ENCODE measurements at regions not wholly inside any gene's neighbourhood (a gene's known extent, or its start where the extent isn't known, plus 50 kb on each side); places are given as distances from the start of the nearest gene placed in this dataset.
A peak's percentile ranks its signal among the peaks of the same experiment; 100 is the strongest.

DNA sequence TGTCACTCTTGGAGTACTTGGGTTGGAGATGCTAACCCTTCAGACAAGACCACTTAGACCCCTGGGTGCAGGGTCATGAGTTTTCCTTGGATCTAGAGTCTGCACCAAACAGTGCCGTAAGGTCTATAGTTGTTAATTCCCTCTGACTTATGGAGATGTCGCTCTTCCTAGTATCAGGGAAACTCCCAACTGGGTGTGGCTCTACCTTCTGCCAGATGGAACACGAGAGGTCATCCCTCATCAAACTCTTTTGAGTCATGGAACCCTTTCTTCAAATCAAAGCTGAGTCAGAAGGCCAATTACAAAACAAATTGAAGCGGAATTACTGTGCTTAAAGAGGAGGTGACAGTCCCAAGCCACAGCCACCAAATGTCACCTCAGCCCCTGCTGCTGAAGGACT, 514.9 kb upstream of the PROK2 start:
- DNase-seq (ENCODE audit: low spot score): peak; percentile 2

DNA sequence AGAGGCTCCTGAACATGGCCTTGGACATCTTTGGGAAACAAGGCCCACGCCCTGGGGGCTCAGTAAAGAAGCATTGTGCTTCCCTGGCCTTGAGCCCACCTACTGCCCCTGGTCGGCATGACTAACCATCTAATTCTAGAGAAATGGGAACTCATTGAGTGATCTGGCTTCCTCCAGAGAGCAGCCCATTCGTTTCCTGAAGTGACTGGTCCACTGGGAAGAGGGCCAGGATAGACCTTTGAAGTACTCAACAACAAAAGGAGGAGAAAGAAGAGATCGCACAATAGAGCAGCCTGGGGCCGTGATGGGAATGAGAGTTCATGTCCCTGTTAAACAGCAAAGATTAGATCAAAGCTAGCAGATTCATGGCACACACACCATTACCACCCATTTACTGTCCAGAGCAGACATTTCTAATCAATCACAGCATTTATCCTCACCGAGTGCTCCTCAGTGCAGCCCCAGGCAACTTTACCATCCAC, 514.4 kb upstream of the PROK2 start:
- DNase-seq (ENCODE audit: low spot score): peak; percentile 8

DNA sequence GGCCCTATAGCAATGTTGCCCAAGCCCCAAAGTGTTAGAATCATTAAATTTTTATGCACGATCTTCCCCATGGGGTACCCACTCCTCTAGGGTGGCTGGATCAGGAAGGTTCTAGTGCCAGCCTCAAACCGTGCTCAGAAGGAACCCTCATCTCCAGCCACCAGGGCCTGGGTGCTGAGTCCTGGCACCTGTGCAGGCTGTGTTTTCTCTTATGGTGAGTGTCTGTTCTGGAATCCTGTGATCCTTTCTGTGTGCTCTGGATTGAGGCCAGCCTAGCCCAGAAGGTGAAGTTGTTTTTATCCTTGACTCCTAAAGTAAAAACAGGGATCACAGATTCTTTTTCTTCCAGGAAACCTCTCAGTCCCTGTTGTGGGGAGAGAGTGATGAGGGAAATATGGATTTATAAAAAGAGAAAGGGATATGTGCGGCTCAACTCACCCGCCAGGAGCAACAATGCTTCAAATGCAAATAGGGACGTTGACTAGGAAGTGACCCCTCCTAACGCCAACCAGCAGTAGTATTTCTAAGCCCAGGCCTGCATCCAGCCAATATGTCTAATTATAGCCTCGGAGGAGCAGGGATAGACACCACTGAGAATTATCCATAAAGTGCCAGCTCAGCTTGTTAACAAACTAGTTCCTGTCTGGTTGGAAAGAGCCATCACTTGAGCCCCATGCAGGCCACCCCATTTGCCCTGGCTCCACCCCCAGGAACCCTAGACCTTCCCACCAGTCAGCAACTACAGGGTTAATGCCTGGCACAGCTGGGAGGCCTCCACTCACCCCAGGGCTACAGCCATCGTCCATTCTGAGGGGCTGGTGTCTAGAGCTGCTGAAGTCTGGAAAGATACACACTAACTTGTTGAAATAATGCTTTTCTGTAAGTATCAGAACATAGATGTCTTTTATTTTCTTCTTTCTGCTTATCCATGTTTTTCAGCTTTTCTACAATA, 513.5 kb upstream of the PROK2 start:
- DNase-seq (ENCODE audit: low spot score): no peak

DNA sequence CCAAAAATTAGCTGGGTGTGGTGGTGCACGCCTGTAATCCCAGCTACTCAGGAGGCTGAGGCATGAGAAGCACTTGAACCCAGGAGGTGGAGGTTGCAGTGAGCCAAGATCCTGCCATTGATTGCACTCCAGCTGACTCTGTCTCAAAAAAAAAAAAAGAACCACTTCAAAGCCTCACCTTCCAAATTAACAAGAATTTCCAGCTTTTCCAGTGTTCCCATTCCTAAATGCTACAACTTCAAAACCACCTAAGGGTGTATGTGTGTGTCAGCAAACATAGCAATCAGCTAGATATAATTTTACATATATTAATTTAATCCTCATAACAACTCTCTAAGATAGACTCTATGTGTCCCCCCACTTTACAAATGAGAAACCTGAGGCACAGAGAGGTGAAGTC, 512.5 kb upstream of the PROK2 start:
- DNase-seq (ENCODE audit: low spot score): no peak

DNA sequence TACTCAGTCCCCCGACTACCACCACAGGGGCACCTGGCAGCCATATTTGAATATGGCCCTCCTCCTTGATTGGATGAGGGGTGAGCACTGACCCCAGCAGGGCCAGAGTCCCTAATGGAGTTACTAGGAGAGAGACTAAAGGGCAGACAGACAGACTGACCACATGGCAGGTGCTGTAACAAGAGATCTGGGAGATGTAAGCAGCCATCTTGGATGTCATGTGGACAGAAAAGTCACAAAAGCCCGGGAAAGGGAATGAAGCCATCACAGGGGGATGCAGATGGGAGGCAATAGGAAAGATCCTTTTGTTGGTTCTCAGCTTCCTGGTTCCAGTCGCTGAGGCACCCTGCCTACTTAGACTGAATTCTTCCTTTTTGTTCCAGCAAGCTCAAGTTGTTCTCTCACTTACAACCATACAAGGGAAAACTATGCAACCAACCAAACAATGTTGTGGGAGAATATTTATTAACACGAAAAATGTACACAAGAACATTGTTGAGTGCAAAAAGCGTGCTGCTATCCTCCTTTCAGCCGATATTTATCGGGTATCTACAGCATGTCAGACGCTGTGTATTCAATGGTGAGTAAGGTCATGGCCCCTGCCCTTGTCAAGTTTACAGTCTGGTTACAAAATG, 511.6 kb upstream of the PROK2 start:
- DNase-seq (ENCODE audit: low spot score): no peak

DNA sequence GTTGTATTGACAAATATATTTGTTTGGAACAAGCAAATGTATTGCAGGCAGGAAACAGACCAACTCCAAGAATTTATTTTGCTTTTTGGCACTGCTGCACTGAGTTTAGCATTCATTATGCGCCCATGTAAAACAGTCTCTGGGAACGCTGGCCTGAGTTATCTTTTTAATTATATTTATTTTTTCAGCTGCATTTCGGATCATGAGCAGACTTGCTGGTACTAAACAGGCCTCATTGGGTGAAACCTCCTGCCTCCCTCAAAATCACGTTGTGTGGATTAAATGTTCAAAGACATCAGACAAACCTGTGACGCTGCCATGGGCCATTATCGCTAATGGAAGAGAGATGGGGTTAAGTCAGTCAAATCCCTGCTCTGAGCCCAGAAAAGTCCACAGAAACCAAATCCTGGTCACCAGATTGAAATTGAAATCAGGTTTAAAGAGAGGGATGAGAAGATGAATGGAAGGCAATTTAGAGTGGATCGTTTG, 511.1 kb upstream of the PROK2 start:
- DNase-seq (ENCODE audit: low spot score): no peak

DNA sequence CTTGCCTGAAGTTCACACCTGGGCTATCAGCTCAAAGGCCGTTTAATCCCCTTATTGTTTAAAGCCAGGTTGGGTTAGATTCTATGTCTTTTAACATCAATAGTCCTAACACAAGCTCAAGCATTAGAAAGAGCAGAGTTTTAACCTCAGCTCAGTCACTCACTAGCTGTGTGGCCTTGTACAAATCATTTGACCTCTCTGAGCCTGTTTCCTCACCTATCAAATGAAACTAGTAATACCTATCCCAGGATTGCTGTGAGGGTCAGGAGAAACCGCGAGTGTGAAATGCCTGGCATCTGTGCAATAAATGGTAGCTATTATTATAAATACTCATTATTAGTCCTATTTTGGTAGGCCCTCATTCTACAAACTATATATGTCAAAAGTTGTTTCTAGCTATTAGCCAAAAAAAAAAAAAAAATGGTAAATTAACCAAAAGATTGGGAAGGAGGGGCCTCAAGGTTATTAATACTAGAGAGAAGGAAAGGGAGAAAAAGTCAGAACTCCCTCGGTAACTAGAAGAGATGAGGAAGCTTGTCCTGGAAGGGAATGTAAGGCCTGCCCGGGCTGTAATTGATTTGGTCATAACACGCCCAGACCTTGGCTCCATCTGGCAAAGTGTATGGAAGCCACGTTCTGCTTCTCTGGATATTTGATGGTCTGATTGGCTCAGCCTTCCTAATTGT, 510.5 kb upstream of the PROK2 start:
- DNase-seq (ENCODE audit: low spot score): no peak

DNA sequence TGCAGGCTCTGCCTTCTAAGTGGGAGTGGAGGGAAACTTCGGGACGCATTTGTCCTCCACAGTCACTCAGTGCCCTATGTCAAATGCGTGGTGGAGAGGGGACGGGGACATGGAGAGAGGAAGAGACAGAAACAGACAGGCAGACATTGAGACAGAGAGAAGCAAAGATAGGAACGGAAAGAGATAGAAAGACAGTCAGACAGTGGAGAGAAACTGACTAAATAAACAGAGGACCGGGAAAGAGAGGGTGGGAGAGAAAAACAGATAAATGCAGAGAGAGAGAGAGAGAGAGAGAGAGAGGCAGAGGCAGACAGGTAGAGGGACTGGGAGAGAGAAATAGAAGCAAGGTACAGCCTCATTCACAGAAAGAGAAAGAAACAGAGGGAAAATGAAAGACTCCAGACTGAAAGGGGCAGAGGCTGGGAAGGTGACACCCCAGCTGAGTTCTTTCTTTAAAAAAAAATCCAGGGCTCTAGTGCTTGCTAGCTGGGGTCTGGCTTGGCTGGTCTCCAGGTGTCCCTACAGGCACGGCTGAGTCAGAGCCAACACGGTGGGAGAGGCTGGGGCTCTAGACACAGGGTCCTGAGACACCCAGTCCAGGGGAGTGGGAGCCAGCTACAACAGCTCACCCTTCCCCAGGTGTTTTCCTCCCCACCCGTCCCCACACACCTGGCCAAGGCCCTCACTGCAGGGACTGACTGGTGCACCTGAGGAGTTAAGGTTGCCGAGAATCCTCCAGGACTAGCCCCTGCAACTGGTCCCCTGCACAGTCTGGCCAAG, 506.1 kb upstream of the PROK2 start:
- DNase-seq (ENCODE audit: low spot score): no peak

DNA sequence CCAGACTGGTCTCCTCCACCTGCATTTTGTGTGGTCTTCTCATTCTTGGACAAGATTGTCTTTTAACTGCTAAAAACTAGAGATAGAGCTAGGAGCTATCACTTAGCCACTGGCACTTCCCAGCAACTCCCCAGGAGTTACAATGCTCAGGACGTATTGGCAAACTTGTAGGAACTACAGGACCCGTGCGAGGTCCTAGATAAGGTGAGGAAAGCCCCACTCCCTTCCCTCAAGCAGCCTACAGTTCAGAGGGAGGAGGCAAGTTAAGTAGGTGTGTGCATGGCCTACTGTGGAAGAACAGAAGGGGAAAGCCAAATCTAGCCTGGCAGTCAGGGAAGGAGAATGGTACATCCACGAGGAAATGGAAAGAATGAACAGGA, 504.7 kb upstream of the PROK2 start:
- no peak for DNase-seq (ENCODE audit: low spot score)

DNA sequence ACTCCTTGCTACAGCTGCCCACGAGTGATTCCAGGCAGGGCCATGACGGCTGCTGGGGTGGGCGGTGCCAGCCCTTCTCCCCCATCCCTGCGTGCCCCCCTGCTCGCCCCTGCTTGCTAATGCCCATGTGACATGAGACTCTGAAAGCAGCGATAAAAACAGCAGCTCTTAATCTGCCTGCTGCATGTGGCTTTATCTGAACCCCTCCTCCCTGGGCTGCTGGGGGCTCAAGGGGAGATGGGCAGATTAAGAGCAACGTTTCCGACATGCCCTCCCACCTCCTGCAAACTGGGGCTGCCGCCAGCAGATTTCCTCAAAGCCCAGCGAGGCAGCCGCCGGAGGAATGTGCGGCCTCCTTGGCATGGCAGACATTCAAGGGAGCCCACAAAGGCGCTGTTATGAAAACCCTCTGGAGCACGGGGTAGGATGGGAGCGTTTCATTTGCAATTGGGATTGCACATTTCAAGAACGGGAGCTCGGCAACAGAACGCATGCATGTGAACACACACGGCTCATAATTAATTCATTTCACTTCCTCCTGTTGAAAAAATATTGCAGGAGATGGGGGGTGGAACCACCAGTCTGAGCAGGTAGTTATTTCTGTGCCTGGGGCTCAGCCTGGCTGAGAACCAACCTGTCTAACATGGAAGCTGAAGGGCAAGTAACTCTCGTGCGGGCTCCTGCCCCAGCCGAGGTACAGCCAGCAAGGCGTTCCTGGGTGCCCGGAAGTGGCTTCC, 504.2 kb upstream of the PROK2 start:
- DNase-seq (ENCODE audit: low spot score): no peak

DNA sequence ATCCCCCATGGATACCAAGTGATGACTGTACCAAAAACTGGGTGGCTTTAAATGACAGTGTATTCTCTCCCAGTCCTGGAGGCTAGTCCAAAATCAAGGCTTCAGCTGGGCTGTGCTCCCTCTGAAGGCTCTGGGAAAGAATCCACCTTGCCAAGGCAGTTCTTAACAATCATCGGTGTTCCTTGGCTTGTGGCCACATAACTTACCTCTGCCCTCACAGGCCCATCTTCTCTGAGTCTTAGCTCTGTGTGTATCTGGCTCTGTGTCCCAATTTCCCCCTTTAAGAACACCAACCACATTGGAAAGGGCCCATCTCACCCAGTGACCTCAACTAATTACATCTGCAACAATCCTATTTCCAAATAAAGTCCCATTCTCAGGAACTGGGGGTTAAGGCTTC, 503.0 kb upstream of the PROK2 start:
- DNase-seq (ENCODE audit: low spot score): no peak

DNA sequence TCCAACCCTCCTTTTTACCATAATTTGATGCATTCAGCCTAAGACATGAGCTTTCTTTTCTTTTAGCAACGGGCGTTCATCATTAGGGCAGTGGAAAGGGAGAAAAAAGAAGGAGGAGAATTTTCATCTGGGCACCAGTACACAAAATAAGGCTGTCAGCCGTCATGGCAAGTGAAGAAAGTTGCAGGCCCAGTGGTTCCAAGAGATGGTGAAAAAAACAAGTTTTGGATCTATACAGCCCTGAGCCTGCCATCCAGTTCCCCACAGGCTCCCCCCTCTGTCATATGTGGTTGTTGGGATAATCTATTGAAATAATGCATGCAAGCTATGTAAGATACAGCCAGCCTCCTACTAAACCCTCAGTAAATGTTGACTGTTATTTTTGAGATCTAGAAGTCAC, 500.6 kb upstream of the PROK2 start:
- DNase-seq (ENCODE audit: low spot score): no peak

DNA sequence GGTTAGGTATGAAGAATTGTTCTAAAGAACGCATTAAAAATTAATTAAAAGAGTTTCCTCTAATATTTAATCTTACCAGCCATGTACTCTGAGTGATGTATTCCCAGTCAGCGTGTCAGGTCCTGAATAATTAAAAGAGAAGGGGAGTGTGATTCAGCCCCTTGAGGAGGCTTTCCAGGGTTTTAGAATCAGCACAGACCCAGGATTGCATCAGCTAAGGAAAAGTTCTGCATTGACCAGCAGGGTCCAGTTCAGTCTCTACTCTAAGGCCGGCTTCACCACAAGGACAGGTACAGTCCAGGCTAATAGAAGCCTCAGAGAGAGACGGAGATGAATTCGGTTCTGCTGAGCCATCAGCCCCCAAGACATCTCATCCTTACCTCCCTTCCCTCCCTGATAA, 499.5 kb upstream of the PROK2 start:
- DNase-seq (ENCODE audit: low spot score): no peak

DNA sequence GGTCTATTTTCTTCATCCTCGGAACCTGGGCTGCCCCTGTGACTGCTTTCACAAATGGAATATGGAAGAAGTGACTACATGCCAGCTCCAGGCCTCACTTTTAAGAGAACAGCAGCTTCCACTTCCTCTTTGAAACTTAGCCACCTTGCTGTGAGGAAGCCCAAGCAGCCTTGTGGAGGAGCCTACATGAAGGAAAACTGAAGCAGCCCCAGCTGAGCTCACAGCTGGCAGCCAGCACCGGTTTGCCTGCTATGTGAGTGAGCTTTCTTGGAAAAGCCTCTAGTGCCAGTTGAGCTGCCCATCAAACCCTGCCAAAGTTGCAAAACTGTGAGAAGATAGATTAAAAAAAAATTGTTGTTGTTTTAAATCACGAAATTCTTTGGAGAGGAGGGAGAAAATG, 498.0 kb upstream of the PROK2 start:
- no peak for DNase-seq (ENCODE audit: low spot score)

DNA sequence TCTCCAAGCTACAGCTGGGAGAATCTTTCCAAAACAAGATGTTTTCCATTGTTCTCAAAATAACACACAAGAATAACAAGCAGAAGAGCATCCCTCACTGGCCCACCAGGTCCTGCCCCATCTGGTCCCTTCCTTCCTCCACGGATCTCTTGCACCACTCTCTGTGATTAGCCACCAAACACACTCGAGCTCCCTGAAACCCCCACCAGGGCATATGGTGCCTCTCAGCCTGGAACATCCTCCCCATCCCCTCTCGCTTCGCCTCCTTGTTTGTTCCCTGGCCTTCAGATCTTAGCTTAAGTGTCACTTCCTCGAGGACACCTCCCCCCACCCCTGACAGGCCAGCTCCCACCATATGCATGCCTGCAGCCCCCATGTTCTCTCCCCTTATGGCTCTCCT, 496.6 kb upstream of the PROK2 start:
- DNase-seq (ENCODE audit: low spot score): no peak

DNA sequence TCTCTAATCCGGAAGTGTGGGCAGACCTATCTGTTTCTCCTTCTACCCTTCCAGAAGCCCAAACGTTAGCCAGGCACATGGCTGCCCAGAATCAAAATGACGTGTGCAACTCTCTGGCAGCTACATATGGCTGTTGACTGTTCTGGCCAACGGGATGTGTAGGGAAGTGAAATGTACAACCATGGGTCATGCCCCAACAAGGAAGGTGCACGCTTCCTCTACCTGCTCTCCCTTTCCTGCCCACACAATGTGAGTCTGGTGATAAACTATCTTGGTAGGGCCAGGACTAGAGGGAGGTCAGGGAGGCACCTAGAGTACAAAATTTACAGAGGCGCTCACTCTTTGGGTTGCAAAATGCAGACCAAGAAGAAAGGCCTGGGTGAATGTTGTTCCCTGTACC, 495.9 kb upstream of the PROK2 start:
- DNase-seq (ENCODE audit: low spot score): no peak

DNA sequence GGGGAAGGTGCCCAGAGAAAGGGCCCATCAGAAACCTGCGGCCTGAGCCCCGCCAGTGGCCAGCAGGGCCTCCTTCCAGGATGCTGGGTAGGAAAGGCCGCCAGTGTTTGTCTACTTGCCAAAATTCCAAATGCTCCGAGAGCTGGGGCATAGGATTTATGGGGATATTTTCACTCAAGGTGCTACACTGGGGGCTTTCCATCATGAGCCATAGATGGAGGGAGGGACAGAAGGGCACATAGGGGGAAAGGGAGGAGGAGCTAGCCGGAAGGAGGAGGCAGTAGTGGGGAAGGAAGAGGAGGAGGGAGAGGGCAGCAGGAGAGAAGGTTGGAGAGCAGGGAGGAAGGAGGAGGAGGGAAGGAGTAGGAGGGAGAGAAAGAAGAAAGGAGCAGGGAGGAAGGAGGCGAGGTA, 494.7 kb upstream of the PROK2 start:
- DNase-seq (ENCODE audit: low spot score): no peak

DNA sequence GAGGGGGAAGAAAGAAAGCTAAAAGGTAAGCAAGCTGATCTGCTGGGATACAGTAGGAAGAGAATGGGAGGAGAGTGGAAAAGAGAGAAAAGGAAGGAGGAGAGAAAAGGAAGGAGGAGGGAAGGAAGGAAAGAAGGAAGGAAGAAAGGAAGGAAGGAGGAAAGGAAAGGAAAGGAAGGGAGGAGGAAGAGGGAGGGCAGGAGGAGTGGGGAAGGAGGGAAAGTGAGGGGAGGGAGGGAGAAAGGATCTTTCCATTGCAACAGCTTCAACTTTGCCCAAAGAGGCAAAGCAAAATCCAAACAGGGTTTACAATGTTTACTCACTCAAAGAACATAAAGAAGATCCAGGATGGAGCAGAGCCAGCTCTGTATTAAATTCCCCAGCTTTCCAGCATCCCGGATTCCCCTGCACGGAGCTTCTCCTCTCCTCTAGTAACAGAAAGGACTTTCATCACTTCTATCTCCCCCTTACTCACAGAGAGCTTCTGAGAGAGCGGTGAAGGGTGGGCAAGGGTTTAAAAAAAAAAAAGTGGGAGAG, 494.2 kb upstream of the PROK2 start:
- DNase-seq (ENCODE audit: low spot score): no peak

DNA sequence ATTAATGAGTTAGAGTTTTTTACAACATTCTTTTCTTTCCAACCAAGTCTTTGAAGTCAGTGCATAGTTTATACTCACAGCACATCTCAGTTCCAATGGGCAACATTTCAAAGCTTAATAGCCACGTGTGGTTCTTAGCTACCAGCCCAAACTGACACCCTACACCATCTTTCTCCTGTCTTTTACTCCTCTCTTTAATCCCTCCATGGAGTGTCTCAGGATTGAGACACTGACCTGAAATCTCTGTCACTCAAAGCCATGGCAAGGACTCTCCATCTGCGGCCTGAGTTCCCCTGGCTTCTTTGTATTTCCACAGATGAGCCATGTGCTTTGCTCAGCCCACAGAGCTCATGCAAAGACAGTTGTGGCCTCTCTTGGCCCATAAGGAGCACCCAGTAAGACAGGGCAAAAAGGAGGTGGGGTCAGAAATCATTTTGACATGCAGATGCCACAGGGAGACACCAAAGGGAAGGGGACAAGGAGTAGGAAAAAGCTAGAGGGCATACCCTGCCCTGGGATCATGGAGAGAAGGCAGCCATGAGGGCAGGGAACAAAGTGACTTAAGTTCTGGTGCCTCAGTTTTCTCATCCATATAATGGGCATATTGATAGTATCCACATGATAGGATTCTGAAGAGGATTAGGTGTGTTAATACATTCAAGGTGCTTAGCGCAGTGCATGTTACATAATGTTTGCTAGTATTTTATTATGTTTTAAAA, 493.6 kb upstream of the PROK2 start:
- no peak for DNase-seq (ENCODE audit: low spot score)

DNA sequence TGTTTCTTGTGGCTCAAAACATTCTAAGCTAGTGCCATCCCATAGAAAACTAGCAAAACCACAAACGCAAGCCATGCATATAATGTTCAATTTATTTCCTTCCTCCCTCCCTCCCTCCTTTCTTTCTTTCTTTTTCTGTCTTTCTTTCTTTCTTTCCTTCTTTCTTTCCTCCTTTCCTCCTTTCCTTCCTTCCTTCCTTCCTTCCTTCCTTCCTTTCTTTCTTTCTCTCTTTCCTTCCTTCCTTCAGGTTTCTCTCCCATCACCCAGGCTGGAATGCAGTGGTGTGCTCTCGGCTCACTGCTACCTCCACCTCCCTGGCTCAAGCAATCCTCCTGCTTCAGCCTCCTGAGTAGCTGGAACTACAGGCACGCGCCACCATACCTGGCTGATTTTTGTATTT, 492.8 kb upstream of the PROK2 start:
- DNase-seq (ENCODE audit: low spot score): no peak
